Liver (tissue), 3 donors: ENCODE measurements at regions not wholly inside any gene's neighbourhood (a gene's known extent, or its start where the extent isn't known, plus 50 kb on each side); places are given as distances from the start of the nearest gene placed in this dataset.

Source experiments
- CTCF ChIP-seq: fragments of 150-350 bp; IDR thresholded peaks from 2 replicates; pipeline ENCODE4 v1.5.1; 2017; ENCODE audit warnings: improper control_type of control experiment, low read depth, low read length; ENCODE audit not compliant: missing input control
- EGR1 ChIP-seq, 2 donors: IDR thresholded peaks; 2 replicates each; pipeline ENCODE4 v1.6.1; 2016 to 2018; ENCODE audit warnings: antibody characterized with exemption in 2 of 2, low read depth in 2 of 2
- FOXA1 ChIP-seq: IDR thresholded peaks from 2 replicates; pipeline ENCODE4 v1.6.1; 2016; ENCODE audit warnings: antibody characterized with exemption
- GABPA ChIP-seq, 2 donors: IDR thresholded peaks in 1 of 2; conservative IDR thresholded peaks in 1 of 2; 2 replicates each; pipeline ENCODE4 v1.6.1; 2016; ENCODE audit warnings: antibody characterized with exemption in 2 of 2, mild to moderate bottlenecking in 1 of 2, moderate library complexity in 1 of 2
- YY1 ChIP-seq: IDR thresholded peaks from 2 replicates; pipeline ENCODE4 v1.6.1; 2016; ENCODE audit warnings: antibody characterized with exemption, mild to moderate bottlenecking
- donor health status: healthy.
- donor health status: healthy.

- TF ChIP-seq CTCF = no peak
- TF ChIP-seq EGR1 (IDR thresholded peaks at IDR 0.05; ENCODE audit: low read depth in 2 of 2) = no peak
- TF ChIP-seq GABPA (IDR thresholded peaks at IDR 0.05 in 1 of 2, conservative IDR thresholded peaks at IDR 0.05 in 1 of 2) = no peak
- no peak for TF ChIP-seq YY1
- TF ChIP-seq FOXA1 = no peak
Observed at GRCh38 chr4:15366721-15367120, 61.1 kb upstream of the C1QTNF7 start.
